HG02571 (cell line): ENCODE measurements at regions not wholly inside any gene's neighbourhood (a gene's known extent, or its start where the extent isn't known, plus 50 kb on each side); places are given as distances from the start of the nearest gene placed in this dataset.

Experiments used
- ATAC-seq: cut with Tn5 transposase; IDR thresholded peaks from one replicate; pipeline ENCODE4 v1.9.1; 2021; ENCODE audit warnings: mild to moderate bottlenecking, moderate library complexity; ENCODE audit not compliant: unreplicated experiment

DNA sequence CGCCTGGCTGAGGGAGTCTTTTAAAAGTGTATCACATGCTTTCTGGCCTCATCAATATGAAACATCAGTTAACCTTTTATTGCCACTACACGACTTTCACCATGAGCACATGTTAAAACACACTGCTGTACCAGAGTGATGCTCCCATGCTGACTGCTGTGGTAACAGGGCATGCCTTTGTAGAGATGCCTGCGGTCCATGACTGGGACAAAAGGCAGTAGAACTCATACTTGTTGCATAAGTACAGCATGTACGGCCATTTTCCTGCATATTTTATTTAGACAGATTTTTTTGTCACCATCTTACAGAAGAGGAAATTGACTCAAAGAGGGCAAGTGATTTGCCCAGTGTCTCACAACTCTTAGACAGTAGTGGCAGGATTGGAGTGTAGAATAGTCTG is 105.7 kb upstream of the ADAMTSL1 start:
- no peak for ATAC-seq

DNA sequence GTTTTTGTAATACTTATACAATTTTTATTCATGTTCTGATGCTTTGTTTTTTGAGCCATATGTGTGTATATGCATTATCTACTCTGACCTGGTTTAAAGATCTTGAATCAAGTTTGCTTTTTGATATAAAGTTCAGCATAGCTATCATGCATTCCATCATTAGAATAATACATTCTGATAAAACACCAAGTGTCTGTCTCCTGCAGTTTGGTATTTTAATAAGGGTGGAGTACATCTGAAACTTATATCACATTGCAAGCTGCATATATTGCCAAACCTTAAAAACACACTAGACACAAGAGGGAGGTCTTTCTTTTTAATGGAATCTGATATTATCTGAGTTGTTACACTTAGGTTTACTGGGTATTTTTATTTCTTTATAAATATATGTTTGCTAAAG is 102.8 kb upstream of the ADAMTSL1 start:
- no peak for ATAC-seq

DNA sequence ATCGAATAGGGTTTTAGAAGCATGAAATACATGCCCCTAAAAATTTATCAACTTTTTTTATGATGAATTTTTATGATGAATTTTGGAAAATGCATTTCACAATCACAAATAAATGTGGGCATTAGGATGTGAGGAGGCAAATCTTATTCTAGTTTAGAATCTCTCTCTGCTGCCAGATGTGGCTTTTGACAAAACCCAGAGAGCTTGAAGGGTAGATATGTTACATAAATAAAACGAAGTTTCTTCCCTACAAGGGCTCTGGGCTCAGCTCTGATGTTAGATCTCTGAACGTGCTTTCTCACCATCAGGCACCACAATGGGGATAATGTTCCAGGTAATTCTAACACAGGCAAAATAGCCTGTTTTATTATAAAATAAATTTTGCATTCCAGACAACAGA is 102.3 kb upstream of the ADAMTSL1 start:
- no peak for ATAC-seq

DNA sequence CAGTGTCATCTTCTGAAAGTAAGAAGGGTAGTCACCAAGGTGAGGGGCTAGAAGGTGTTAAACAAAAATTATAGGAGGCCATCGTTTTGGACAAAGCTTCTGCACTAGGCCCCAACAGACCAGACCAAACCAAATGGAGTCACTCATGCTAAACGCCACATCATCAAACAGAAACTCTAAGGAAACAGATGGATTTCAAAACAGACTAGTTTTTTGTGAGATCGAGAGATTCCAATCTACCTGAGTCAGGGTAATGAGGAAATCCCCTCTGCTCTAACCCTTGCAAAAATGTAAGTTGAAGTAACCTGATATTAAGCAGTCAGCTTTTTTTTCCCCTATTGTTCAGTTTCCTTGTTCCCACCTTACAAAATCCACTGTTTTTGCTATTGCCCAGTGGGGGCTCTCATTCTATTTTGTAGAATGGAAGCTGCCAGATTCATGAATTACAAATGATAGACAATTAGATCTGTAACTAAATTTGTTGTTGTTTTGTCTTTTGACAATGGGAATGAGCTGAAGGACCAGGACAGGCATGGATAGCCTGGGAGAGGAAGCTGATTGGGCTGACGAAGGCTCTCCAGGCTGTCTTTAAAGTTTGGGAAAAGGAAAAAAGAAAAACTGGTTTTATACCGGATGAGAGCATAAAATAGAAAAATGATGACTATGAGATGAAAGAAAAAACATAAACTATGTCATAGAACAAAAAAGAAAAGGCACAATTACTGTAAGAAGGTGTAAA is 94.7 kb upstream of the ADAMTSL1 start:
- no peak for ATAC-seq

DNA sequence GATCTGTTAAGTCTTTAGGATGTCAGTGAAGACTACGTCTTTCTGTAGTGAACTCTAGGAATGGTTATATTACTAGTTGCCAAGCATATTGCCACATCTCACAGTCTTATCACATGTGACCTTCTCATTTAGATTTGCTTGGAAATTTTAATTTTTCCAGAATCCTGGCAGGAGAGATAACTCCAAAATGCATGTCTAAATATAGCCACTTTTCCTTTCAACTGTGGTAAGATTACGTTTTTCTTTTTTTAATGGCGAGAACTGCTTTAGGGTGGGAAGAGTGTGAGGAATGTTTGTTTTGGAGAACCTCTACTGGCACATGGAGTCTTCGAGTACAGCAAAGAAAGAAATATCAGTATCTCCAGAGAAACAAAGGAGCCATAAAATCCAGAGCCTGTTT is 91.7 kb upstream of the ADAMTSL1 start:
- ATAC-seq, result no peak

DNA sequence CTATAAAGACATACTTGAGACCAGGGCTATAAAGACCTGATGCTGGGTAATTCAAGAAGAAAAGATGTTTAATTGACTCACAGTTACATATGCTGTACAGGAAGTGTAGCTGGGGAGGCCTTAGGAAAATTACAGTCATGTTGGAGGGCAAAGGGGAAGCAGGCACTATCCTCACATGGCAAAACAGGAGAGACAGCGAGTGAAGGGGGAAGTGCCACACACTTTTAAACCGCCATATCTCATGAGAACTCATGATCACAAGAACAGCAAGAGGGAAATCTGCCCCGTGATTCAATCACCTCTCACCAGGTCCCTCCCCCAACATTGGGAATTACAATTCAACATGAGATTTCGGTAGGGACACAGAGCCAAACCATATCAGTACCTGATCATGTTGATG is 89.9 kb upstream of the ADAMTSL1 start:
- ATAC-seq, result no peak

DNA sequence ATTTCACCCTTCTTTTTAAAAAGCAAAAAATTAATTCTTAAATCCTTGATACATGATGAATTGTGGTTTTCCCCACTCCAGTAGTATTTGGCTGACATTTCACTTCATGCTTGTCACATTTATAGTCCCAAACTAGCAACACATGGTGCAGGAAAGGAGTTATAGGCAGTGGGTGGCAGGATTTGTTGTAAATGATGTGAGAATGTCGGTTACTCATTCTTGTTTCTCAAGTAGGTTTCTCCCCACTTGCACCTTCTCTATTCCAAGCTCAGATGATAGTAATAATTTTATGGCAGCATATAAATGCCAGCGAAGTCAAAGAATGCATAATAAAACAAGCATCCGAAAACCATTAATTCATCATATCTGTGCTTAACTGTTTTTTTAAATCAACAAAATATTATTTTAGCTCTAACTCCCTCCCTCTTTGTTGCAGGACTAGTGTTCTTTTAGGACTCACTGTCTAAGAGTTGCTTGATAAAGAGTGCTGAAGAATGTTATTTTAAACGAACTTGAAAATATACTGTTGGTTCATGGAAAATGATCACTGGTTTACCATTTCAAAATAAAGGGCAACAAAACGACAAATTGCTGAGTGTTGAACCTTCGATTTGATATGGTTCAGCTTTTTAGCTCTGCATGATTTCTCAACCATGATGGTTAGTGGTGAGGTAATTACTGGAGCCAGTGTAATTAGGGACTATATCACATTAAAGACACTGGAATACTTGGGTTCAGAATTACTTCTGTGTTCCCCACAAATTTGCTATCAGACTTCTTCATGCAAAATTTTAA is 88.1 kb upstream of the ADAMTSL1 start:
- ATAC-seq, result no peak

DNA sequence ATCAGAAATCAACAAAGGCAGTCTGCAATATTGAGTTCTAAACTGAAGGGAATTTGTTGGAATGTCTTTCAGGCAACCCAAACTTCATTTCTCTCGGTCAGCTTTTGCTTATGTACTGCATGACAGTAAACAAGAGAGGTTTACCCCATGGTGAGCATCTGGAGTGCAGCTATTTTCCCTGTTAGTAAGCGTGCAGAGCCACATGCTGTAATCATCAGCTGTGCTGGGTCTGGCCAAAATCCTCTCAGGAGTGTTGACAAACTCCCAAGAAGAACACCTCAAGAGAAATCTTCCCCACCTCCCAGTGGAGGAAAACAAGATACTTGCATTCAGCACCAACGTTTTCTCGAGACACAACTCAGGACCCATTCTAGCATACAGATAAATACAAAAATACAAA is 83.6 kb upstream of the ADAMTSL1 start:
- ATAC-seq, result no peak

DNA sequence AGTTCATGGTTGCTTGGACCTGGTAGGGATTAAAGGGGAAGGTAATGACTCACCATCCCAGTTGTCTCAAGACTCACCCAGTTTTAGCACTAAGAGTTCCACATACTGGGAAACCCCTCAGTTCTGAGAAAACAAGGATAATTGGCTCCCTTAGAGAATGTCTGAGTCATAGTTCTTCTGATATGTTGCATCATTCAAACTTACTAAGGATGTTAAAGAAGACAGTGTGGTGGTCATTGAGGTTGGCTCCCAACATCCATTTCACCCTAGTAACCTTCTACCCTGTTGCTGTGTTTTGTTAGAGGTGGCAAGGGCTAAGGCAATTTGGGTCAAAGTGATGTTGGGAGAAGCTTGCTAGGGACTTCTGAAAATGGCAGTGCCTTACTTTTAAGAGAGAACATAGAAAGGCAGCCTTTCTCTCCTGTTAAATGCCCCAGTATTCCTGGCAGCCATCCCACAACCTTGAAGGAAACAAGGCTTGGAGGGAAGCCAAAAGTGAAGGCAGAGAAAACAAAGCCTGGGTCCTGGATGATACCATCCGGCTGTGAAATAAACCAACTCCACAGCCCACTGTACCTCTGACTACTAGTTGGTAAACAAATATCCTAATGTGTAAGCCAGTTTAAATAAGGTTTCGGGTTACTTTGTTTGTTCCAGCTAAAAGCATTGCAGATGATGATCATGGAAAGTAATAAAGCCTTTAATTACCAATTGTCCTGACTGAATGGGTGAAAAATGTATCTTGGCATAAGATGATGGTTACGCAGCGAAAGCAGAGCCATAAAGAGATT is 80.4 kb upstream of the ADAMTSL1 start:
- ATAC-seq, result no peak

DNA sequence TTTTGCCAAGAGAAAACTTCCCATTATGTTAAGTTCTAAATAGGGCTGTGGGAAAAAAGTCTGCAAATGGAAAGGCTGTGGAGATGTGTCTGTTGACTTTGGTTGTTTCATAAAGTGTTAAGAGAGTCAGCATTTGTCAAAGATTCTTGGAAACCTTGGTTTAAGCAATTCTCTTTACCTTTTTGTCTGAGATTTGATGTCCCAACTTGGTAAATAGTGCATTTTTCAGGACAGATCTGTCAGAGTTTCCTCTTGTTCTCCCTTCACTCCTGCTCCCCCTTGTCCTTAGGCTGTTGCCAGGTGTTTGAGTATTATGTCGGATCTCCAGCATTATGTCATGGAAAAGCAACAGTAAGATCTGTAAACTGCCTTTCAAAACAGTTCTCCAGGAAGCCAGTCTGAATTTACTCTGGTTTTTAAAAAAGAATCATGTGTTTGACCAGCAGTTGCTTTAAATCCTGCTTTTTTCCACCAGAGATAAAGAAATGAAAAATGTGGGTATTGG is 79.1 kb upstream of the ADAMTSL1 start:
- no peak for ATAC-seq

DNA sequence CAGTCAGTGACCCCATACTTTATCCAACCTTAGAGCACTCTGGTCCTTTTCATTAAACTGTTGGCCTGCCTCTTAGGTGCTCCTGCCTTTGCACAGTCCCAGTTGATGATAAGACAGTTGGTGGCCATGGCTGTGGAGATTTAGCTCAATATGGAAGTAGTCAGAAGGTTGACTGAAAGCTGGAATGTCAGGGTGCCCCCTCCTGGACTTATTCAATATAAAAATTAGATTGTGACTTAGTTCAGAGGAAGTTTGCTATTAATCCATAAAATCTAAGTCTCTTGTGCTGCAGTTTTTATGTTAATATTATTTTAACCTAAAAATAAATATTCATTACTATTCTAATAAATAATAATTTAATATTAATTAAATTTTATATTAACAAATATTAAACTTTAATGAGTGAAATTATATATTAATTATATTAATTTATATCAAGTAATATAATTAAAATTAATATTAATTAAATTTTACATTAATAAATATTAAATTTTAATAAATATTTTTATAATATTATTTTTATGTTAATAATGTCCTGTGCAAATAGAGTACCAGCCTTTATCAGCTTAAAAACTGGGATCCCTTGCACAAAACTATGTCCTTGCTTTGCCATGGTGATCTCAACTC is 77.7 kb upstream of the ADAMTSL1 start:
- no peak for ATAC-seq

DNA sequence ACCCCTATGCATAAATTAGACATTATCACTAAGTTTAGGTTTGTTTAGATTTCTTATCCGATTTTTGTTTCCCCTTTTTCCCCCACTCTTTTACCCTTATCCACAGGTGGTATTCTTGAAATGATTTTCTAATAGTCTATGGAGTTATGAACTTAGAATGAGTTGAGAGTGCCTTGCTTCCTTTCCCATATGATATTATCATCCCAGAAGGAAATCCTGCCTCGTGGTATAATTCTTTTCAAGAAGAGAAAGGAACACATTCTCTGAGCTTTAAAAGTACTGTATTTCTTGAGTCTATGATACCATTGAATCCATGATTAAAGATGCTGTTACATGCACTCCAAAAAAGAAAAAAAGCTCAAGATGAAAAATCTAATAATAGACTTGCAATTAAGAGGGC is 76.9 kb upstream of the ADAMTSL1 start:
- no peak for ATAC-seq

DNA sequence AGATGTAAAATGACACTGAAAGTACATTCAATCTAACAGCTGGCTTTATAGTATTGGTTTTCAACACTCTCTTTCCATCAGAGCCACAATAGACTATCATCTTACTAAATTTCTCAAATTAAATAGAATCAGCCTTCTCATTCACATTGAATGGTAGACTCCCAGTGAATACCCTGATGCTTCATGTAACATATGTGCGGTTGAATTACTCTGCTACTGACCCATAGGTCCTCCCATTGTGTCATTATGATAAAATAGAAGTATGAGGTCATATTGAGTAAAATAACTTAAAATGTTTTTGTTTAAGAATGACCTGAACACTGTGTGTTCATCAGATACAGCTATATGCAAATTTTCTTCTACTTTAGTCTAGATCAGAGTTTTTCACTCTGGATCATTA is 75.9 kb upstream of the ADAMTSL1 start:
- no peak for ATAC-seq

DNA sequence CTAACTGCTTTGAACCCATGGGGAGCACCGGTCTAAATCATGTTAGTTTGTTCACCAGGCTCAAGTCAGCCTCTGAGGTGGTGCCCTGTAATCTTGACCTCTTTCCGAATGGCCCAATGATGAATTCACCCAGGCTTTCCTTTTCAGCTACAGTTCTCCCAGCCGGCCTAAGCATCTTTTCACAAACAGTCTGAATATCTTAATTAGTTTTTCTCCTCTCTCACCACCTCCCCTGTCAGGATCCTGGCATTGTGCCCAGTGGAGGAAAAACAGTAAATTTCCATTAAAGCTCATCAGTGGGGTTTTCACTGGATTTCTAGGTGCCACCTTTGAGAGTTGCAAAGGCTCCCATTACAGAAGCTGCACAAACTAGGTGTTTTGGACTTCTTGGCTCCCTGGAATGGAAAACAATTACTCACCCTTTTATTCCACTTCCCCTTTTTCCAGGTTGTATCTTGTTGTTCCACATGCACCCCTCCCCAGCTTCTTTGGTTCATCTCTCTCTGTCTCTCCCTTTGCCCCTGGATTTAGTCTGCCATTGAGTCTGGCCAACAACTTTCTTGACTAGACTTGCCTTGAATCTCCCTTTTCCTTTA is 69.4 kb upstream of the ADAMTSL1 start:
- ATAC-seq, result no peak

DNA sequence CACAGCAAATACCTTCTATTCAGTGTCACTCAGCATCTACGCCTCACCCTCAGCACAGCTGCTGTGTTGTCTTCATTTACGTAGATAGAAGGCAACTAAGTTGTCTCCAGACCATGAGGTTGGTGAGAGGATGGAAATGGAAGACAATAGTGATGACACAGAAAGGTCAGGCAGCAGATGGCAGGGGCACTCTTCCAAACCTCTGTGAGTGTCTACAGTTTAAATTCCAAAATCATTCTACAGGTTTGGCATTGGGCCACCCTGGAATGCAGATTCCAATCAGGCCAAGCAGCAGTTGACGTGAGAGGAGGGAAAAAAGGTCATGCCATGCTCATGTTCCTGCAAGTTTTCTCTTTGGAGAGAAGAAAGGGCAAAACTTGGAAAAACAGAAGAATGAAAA is 68.7 kb upstream of the ADAMTSL1 start:
- ATAC-seq, result no peak

DNA sequence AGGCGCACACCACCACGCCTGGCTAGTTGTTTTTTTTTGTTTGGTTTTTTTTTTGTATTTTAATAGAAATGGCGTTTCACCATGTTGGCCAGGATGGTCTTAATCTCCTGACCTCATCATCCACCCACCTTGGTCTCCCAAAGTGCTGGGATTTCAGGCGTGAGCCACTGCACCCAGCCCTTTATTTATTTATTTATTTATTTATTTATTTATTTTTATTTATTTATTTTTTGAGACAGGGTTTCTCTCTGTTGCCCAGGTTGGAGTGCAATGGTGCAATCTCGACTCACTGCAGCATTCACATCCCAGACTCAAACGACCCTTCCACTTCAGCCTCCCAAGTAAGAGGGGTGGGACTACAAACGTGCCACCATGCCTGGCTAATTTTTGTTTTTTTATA is 63.0 kb upstream of the ADAMTSL1 start:
- no peak for ATAC-seq

DNA sequence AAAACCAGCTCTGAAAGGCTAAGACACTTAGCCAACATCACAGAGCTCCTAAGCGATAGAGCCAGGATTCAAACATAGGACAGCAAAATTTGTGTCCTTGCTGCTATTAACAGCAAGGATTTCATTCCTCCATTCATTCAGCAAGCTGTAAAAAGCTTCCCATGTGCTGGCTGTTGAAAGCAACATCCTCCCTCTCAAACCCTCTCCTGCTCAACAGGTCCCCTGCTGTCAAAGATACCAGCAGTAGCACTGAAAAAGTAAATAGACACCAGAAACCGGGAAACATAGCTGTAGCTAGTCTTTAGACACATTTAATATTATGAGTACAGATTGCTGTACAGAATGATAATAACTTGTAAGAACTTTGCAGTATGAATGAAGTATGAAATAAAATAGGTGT is 52.6 kb upstream of the ADAMTSL1 start:
- no peak for ATAC-seq

DNA sequence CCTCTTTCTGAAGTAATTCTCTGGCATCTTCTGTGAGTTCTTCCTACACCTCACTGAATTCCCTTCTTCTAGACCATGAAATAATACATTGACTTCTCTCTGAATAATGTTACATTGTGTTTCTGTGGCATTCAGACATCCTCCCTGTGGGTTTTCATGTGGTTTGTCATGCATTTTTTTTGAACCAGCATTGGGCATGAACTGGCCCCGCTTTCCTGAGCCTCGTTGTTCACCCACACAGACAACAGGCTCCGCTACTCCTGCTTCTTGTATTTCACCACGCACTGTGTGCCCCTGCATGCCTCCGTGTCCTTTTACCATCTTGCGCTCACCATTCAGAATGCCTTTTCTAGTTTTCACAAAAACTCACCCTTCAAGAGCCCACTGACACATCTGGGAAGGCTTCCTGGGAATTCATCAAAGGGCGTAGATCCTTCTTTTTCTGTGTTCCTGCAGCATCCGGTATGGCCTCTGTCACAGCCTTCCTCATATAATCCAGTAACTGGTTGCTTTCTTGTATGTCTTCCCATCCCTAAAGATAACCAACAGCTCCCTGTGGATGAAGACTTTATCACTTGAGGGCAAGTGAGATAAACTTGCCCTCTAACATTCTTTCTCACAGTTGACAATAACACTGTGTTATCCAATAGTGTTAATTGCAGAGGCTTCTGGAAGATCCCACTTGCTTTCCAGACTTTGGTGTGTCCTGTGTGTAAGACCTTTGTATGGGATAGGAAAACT is 51.5 kb upstream of the ADAMTSL1 start:
- ATAC-seq, result no peak

DNA sequence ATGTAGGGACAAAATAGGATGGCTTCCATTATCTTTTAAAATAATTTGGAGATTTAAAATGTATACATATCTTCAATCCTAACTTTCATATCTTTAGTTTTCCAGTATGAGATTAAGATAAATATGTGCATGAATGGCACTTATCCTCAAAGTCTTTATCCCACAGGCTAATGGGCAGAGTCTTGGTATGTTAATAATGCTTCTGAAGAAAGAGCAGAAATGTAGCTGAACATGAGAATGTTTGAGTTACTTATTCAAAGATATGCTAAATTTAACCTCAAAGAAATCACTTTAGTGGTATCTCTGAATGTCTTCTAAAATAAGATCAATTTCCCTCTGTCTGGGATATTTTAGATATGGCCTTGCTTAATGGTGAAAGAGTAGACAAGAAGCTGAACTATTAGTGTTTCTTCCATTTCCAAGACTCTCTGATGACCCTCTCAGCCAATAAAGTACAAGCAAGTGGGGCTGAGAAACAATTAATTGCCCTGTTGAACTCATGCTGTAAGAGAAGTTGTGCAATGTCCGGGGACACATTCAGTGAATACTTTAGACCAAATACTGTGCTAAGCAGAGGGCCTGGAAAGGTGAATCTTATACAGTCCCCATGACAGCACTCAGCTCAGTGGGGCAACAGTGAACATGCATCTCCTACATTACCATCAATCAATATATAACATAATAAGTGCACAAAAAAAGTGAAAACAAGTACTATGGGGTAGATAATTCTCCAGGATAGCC is 50.0 kb upstream of the ADAMTSL1 start:
- ATAC-seq, result no peak
